8988T (cell line): ENCODE measurements at regions not wholly inside any gene's neighbourhood (a gene's known extent, or its start where the extent isn't known, plus 50 kb on each side); places are given as distances from the start of the nearest gene placed in this dataset.
"Not testable (repeated sequence)": the region's sequence is repeated elsewhere in the genome, so short reads cannot be mapped to it uniquely, and the experiment has no call there.

Experiments
- DNase-seq: peaks from one replicate; pipeline ENCODE4 v3.0.0; 2011

DNA sequence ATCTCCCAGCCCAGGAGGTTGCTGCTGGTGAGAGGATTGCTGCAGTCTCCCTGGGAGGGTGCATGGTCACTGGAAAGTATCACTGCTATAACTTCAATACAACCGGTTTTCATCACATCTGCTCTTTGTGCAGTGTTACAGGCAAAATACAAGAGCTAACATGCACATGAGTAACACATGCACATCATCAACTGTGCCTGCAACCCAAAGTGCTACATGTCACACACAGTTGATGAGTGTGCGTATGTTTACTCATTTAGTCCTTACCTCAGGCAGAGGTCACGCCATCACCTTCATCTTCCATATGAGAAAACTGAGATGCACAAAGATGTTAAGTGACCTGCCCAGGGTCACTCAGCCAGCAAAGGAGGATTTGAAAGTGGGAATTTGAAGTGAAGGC, 277.7 kb downstream of the FAM72C start:
- DNase-seq = no peak

- DNase-seq = no peak
These were observed 279.7 kb downstream of the FAM72C start for GRCh38 chr1:143691971-143692529.

GRCh38 chr1:143691400-143691891, 280.3 kb downstream of the FAM72C start:
- DNase-seq = no peak

- DNase-seq = no peak
These were observed 282.0 kb downstream of the FAM72C start for GRCh38 chr1:143689781-143690180.

- no peak for DNase-seq
These were observed 291.5 kb downstream of the FAM72C start for GRCh38 chr1:143680304-143680703.

GRCh38 chr1:143672983-143673382, 298.8 kb downstream of the FAM72C start:
- no peak for DNase-seq

- no peak for DNase-seq
These were observed 304.1 kb downstream of the FAM72C start for GRCh38 chr1:143667730-143668129.

- DNase-seq = no peak
These were observed 304.9 kb downstream of the FAM72C start for GRCh38 chr1:143666851-143667250.

DNA sequence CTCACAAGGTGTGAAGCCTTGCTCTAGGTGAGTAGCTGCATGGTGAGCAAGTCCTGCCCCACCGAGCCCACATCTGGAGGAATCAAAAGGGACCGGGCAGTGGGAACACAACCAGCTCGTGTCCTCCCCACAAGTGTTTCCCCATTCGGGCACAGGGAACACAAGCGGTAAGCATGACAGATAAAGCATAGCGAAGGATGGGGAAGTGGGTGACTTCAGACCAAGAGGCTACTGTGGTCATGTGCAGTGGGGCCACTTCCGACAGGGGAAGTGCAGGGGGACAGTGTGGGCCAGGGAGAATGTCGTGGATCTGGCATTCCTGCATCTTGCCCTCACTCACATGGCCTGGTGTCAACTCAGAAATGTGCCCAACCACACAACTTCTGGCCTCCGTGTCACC, 306.2 kb downstream of the FAM72C start:
- no peak for DNase-seq

- not testable (repeated sequence) for DNase-seq
These were observed 308.7 kb downstream of the FAM72C start for GRCh38 chr1:143663056-143663455.

- no peak for DNase-seq
These were observed 310.2 kb downstream of the FAM72C start for GRCh38 chr1:143661418-143662101.

- no peak for DNase-seq
These were observed 311.3 kb downstream of the FAM72C start for GRCh38 chr1:143660354-143660941.

DNA sequence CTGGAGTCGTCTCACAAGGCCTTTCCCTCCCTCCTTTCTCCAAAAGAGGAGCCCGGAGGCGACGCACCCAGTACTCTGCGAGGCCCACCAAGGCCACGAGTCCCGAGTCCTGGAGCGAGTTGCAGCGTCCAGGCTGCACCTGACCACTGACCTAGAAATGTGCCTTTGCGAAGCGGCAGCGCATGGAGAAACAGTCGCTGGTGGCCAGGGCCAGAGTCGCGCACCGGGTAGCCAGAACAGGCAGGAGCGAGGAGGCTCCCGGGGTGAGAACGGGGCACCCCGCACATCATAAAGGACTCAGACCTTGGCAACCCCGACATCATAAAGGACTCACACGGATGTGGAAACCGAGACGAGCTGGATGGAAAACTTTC, 318.4 kb downstream of the FAM72C start:
- no peak for DNase-seq

DNA sequence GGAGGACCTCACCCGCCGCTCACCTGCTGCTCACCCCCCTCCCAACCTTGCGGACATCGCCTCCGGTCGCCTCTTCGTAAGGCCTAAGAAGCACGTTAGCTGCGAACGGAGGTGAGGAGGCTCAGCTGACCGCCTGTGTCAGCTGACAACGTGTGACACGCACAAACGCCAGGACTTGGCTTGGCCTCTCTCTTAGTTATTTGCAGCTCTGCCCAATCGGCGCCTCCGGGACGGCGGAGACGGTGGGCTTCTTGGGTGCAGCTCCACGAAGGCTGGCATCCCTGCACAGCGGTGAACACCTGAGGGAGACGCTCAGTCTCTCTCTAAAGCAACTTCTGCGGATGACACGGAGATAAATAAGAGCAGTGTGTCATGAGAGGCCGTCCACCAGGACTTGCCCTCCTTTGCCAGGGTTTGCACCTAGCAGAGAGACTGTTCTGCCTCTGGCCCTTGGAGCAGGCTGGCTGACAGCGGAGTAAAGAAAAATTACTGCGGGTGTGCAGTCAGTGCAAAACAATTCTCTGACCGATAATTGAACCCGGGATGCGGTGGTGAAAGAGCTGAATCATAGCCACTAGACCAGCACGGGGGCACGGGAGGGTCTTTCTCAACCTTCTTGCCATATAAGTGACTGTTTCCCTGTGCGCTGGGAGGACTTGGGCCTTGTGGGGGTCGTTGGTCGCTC, 318.9 kb downstream of the FAM72C start:
- no peak for DNase-seq

- no peak for DNase-seq
These were observed 319.6 kb downstream of the FAM72C start for GRCh38 chr1:143652187-143652586.

DNA sequence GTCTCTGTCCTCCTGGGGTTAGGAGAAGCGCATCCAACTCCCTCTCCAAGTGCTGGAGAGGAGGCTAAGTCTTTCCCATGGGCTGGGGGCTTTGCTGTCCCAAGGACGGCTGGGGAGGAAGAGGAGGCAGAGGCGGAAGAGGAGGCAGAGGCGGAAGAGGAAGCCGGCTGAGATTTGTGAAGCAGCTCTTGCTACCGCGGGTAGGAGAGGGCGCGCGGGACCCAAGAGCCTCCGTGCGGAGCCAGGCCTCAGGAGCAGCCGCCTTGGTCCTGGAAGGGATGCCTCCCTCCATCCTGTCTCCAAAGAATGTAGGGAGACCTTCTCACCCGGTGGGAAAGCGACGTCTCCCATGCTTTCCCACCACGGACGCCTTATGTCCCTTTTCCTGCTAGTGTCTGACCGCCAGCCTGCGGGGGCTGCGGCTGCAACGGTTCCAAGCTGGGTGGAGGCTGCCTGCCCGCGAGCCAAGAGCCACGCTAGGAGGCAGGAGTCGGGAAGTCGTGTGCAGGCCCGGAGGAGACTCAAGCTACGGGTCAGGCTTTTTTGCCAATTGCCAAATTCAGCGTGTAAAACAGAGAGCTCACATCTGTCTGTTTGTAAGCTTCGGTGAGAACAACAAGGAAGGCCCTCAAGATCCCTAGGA, 320.3 kb downstream of the FAM72C start:
- no peak for DNase-seq

DNA sequence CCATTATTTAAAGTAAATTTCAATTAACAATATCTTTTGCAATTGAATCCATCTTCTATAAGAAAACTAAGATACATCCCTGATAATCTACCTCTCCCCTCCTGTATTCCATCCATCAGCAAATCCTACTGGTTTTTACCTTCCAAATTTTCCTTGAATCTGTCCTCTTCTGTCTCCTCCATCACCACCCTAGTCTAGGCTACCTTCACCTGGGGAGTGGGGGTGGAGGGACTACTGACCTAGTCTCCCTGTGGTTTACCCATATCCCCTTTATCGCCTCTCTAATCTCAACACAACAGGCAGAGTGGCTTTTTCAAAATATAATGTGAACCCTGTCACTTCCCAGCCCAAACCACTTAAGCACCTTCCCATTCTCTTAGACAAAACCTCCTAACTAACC, 327.8 kb downstream of the FAM72C start:
- DNase-seq = not testable (repeated sequence)

DNA sequence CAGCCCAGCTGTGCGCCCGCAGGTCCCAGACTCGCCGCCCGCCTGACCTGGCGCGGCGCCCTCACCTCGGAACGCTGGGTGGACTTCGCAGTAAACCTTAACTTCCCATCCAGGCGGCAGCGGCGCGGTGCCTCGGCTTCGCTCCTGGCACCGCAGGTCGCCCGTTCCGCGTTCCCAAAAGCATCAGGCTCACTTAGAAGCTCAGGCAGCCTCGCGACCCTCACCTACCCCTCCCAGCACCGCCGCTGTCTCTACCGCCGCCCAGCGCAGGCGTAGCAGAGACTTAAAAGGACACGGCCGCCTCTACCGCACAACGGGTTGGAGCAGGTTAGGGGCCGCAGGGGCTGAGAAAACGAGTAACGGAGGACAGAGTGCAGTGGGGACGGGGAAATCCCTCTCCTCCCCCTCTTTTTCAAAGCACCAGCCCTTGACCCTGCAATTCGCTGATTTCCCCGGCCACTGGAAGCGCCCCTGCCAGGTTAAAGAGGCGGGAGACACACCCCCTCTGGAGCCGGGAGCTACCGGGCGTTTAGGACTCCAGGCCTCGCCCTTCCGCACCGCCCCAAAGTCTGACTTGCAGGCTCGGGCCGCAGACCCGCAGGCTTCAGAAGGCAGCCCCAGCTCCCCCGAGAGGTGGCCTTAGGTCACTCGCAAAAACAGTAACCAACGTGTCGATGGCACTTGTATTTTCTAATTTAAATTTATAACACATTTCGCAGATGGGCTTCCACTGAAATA, 328.5 kb downstream of the FAM72C start:
- DNase-seq = no peak

DNA sequence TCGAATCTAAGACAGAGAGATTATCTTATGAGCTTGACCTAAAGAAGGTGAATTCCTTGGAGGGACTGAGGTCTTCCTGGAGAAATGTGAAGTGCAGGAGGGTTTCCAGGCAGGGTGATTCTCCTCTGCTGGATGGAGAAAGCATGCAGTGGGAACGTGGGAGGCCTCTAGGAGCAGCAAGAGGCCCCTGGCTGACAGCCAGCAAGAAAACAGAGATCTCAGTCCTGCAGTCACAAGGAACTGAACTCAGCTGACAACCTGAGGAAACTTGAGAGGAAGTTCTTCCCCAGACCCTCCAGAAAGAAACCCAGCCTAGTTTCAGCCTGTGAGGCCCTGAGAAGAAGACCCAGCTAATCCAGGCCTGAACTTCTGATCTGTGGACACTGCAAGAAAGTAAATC, 345.9 kb downstream of the FAM72C start:
- no peak for DNase-seq

DNA sequence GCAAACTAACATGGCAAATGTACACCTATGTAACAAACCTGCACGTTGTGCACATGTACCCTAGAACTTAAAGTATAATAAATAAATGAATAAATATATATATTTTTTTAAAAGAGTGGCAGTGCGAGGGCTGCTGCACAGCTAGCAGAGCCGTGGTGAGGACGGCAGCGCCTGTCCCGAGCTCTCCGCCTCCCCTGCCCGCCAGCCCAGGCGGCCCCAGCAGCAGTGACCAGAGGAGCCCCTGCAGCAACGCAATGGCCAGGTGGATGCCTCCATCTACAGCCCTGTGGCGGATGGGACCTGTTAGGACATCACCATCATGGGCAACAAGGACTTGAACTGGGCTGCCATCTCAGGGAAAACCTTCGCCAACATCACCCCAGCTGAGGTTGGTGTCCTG, 351.9 kb downstream of the FAM72C start:
- DNase-seq = no peak

- DNase-seq = no peak
These were observed 360.6 kb downstream of the FAM72C start for GRCh38 chr1:143611159-143611558.

- DNase-seq = no peak
These were observed 361.6 kb downstream of the FAM72C start for GRCh38 chr1:143610196-143610595.

DNA sequence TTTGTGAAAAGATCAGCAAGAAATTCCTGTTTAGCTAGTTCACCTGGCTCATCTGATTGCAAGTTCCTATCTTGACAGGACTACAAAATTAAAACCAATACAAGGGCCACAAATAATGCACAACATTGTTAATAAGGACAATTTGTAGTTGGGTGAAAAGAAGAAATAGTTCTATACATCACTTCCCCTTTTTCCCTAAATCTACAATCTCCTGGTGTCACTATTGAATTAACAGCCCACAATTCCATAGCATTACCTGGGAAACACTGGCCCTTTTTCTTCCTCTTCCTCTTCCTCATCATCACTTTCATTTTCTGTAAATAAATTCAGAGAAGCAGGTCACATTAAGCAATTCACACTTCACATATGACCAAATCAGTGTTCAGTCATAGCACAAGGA, 366.9 kb downstream of the FAM72C start:
- no peak for DNase-seq
